ENCODE measurements at regions not wholly inside any gene's neighbourhood (a gene's known extent, or its start where the extent isn't known, plus 50 kb on each side); places are given as distances from the start of the nearest gene placed in this dataset.
A peak's percentile ranks its signal among the peaks of the same experiment; 100 is the strongest.
"Not testable (repeated sequence)": the region's sequence is repeated elsewhere in the genome, so short reads cannot be mapped to it uniquely, and the experiment has no call there.

DNA sequence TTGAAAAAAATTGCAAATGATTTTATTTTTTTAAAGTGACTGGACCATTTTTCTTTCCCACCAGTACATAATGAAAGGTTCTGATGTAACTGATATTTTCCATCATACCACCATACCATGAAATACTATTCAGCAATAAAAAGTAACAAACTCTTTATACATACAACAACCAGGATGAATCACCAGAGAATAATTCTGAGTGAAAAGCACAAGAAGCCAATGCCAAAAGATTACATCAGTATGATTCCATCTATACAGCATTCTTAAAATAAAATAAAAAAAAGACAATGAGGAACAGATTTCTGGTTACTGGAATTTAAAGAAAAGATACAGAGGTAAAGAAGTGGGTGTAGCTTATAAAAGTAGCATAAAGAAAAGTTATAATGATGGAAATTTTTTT, 423.7 kb upstream of the ST8SIA4 start:
- no peak for DNase-seq

DNA sequence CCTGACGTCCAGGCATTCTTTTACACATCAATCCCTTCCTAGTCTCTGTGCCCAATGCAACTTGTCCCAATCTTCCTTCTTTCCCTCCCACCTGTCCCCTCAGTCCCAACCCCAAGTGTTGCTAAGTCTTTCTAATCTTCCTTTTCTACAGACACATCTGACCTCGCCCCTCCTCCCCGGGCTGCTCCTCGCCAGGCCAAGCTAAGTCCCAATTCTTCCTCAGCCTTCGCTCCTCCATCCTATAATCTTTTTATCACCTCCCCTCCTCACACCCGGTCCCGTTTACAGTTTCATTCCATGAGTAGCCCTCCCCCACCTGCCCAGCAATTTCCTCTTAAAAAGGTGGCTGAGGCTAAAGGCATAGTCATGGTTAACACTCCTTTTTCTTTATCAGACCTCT, 413.3 kb upstream of the ST8SIA4 start:
- DNase-seq: not testable (repeated sequence)

DNA sequence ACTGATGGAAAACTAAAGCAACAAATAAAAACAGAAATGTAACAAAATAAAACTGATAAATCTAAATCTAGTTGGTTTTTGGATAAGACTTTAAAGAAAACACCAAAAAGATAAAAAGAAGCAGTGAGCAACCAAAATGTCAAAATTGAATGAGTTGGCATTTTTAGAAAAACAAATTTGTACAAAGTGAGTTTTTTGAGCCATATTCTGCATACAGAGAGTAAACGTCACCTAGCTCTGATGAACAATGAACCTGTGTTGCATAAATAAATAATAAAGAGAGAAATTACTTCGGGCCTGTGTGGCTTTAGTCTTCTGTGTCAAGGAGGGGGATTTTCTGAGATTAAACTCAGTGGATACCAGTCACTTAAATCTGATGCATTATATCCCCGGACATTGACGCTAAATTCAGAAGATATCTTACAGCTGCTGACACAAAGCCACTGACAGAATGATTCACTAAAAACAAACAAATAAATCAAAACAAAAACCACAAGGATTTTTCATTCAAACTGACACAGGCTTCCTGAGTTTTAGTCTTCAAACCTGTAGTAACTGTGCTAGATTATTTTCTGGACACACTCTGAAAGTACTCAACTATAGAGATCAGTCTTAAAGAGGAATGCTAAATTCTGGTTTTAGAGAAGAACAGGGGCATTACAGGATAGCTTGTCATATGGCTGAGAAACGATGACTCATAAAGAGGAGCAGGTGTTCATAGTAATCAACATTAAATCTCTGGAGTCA, 403.5 kb upstream of the ST8SIA4 start:
- DNase-seq: peak; percentile 6

DNA sequence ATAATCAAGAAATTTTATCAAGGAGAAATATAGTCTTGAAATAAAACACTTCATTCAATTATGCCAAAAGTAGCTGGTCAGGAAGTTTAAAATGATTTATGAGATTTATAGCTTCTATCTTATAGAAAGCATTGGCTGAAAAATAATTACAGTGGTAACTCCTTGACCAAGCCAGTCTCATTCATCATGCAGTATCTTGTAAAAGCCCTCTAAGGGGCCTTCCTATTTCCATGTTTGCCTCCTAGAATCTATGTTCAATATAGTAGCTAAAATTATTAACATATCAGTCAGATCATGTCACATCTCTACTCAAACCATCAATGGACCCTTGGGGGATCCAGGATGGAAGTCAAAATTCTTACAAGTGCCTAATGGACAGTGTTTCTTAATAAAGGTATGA, 393.4 kb upstream of the ST8SIA4 start:
- no peak for DNase-seq

DNA sequence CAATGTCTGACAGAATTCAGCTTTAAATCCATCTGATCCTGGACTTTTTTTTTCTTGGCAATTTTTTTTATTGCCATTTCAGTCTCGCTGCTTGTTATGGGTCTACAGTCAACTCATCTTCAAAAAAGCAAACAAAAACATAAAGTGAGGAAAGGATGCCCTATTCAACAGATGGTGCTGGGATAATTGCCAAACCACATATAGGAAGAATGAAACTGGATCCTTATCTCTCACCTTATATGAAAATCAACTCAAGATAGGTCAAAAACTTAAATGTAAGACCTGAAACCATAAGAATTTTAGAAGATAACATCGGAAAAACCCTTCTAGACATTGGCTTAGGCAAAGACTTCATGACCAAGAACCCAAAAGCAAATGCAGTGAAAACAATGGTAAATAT, 389.1 kb upstream of the ST8SIA4 start:
- no peak for DNase-seq

DNA sequence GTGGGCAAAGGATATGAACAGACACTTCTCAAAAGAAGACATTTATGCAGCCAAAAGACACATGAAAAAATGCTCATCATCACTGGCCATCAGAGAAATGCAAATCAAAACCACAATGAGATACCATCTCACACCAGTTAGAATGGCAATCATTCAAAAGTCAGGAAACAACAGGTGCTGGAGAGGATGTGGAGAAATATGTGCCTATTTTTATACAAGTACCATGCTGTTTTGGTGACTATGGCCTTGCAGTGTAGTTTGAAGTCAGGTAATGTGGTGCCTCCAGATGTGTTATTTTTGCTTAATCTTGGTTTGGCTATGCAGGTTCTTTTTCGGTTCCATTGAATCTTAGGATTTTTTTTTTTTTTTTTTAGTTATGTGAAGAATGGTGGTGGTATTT, 387.7 kb upstream of the ST8SIA4 start:
- not testable (repeated sequence) for DNase-seq

DNA sequence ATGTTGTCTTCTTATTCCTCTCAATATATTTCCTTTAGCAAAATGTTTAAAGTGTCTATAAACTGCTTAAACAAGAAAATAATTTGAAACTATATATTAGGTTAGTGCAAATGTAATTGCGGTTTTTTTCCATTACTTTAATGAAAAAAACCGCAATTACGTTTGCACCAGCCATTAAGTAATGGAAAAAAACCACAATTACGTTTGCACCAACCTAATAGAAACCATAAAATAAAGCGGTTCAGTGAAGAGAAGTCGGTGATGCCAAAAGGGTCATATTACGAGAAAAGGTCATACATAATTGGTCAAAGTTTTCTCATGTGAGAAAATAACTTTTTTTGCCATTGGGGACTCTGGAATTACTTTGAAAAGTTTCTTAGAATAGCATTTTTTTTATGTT, 385.6 kb upstream of the ST8SIA4 start:
- DNase-seq: no peak

DNA sequence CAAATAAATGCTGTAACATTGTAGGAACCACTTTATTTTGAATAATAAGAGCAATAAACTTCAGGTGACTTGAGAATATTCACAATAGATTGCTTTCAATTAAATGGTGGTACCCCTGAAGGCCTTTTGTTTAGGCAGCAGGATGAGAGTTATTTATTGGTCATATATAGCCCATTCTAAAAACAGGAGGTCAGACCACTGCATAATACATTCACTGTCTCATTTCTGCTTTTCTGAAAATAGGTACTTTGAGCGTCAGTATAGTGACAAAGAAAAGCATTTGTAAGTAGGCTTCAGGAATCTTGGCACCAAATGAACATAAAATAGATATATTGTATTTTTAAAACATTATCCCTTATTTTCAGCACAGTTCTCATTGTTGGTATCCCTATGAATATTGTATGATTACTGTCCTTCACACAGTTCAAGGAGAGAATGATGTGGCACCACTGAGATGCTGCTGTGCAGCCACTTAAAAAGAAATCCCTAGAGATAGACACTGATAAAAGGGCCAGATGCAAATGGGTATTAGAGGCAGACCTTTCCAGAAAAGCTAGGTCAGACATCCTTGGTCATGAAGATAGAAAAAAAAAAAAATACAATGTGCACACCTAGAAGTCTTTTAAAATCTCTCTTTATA, 381.8 kb upstream of the ST8SIA4 start:
- no peak for DNase-seq

DNA sequence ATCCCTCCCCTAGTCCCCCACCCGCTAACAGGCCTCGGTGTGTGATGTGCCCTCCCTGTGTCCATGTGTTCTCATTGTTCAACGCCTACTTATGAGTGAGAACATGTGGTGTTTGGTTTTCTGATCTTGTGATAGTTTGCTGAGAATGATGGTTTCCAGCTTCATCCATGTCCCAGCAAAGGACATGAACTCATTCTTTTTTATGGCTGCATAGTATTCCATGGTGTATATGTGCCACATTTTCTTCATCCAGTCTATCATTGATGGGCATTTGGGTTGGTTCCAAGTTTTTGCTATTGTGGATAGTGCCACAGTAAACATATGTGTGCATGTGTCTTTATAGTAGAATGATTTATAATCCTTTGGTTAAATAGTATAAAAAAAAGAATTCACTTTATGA, 380.9 kb upstream of the ST8SIA4 start:
- DNase-seq: not testable (repeated sequence)

DNA sequence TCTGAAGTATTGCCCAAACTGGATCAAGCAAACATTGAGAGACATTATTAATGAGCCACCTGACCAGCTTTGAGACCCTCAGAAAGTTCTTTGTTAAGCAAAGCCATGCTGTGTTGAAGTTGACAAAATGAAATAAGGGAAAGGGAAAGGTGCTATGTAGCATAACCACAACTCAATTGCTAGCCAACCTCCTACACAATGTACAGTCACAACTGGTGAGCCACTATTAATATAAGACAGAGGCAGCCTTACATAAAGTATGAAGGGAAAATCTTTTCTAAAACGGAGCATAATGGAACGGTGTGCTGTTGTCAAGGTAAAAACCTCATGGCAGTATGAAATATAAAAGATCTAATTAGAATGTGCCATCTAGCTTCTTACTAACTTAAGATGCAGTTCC, 375.8 kb upstream of the ST8SIA4 start:
- DNase-seq: no peak

DNA sequence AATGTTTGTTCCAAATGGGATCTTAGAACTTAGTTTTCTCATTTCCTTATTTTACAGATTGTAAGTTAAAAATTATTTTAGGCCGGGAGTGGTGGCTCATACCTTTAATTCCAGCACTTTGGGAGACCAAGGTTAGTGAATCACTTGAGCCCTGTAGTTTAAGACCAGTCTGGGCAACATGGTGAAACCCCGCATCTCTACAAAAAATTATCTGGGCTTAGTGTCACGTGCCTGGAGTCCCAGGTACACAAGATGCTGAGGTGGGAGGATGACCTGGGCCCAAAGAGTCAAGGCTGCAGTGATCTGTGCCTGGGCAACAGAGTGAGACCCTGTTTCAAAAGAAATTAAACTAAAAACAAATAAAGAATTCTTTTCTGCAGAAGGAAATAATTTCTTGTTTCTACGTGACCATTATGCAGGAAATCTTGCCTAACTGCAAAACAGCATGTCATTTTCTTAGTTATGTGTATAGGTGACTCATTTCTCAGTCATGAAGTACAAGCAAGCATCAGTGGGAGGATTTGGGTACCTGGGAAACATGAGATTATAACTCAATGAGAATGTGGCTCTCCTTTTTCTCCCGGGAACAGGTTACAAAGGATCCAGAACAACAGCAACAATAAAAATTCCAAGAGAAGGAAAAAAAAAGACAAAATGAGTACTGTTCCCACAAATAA, 375.1 kb upstream of the ST8SIA4 start:
- no peak for DNase-seq

DNA sequence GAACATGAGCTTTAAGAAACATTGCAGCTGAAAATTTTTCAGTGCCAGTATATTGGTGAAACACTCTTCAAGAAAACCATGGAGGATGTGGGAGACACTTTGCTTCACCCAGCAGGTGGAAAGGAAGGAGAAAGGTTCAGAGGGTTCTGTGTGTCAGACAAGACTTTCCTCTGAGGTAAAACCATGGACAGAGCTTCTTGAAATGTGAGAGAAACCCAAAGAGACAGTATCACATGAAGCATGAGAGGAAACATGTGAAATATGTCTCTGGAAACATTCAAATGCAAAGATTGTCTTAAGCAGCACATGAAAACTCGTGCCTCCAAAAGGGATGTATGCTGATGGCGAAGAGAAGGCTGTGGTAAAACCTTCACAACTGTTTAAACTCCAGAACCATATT, 368.9 kb upstream of the ST8SIA4 start:
- no peak for DNase-seq

DNA sequence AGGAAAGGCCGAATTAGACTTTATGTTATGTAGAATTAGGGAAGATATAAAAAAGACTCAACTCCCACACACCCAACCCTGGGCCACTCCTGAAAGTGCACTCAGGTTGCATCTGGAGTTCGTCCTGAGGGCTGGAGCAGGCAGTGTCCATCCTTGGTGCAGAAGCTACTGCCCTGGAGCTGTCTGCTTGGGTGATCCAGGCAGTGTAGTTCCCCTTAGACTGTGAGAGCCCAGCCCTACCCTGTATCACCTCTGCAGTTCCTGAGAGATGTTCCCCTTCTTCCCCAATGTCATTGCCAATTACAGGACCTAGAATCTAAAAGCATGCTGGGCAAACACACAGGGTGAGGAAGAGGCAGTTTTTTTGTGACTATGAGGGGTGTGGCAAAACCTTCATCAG, 368.3 kb upstream of the ST8SIA4 start:
- no peak for DNase-seq

DNA sequence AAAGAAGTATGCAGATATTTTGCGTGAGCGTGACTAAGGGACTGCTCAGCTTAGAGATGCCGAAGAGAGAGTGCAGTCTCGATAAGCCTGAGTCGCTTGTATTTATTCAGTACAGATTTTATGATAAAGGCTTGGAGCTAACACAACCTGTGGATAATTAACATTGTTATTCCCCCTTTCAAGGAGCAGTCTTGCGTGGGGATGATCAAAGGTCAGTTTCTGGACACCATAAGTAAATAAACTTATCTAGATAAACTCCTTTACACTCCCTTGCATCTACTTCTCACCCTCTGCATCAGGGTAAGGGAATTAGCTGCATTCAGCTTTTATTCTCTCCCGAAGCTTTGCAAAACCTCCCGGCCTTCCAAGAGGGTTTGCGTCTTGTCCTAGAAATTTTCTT, 357.8 kb upstream of the ST8SIA4 start:
- no peak for DNase-seq

DNA sequence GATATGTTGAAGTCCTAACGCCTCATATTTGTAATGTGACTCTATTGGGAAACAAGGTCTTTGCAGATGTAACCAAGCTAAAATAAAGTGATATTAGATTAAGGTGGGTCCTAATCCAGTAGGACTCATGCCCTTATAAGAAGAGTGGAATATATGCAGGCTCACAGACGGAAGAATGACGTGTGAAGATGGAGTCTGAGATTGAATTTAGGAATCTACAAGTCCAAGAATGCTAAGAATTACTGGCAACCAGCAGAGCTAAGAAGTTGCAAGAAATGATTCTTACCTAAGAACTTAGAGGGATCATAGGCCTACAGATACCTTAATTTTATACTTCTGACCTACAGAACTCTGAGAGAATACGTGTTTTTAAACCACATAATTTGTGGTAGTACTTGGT, 350.0 kb upstream of the ST8SIA4 start:
- DNase-seq: no peak

DNA sequence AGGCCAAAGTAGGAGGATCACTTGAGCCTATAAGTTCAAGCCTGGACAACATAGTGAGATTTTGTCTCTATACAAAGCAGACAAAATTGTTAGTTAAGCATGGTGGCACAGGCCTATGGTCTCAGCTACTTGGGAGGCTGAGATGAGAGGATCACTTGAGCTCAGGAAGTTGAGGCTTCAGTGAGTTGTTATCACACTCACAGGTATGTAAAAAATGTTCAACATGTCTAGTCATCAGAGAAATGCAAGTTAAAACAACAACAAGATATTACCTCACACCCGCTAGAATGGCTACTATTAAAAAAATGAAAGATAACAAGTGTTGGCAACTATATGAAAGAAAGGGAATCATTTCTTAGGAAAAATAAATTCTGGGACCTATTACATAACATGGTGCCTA, 341.5 kb upstream of the ST8SIA4 start:
- no peak for DNase-seq

DNA sequence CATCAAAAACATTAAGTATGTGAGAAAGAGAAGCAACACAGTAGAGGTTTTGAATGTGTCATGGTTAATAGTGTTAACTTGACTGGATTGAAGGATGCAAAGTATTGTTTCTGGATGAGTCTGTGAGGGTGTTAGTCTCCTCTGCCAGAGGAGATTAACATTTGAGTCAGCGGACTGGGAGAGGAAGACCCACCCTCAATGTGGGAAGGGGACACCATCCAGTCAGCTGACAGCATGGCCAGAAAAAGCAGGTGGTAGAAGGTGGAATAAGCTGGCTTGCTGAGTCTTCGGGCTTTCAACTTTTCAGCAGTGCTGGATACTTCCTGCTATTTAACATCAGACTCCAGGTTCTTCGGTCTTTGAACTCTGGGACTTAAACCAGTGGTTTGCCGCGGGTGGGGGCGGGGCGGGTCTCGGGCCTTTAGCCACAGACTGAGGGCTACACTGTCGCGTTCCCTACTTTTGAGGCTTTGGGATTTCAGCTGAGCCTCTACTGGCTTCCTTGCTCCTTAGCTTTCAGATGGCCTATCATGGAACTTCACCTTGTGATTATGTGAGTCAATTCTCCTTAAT, 309.9 kb upstream of the ST8SIA4 start:
- no peak for DNase-seq

DNA sequence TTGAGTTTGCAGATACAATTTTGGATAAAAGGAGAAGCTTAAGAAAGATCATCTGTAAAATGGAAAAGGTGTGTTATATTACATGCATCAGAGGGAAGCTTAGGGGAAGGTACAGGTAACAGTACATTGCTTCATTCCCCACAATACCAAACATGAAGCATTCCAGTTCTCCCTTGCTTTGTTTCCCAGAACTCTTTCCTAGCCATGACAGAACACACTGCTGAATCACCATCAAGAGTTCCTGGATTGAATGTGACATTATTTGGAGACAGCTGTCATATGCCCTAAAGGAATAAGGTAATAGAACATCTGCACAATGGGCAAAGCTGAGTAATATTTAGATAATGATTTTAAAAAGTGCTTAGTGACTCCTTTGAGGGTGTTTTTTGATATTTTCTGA, 303.5 kb upstream of the ST8SIA4 start:
- DNase-seq: no peak

DNA sequence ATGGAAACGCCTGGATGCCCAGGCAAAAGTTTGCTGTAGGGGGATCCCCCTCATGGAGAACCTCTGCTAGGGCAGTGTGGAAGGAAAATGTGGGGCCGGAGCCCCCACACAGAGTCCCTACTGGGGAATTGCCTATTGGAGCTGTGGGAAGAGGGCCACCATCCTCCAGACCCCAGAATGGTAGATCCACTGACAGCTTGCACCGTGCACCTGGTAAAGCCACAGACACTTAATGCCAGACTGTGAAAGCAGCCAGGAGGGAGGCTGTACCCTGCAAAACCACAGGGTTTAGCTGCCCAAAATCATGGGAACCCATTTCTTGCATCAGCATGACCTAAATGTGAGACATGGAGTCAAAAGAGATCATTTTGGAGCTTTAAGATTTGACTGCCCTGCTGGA, 302.0 kb upstream of the ST8SIA4 start:
- DNase-seq: not testable (repeated sequence)

DNA sequence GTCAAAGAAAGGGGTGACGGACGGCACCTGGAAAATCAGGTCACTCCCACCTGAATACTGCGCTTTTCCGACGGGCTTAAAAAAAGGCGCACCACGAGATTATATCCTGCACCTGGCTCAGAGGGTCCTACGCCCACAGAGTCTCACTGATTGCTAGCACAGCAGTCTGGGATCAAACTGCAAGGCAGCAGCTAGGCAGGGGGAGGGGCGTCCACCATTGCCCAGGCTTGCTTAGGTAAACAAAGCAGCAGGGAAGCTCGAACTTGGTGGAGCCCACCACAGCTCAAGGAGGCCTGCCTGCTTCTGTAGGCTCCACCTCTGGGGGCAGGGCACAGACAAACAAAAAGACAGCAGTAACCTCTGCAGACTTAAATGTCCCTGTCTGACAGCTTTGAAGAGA, 277.3 kb upstream of the ST8SIA4 start:
- not testable (repeated sequence) for DNase-seq

DNA sequence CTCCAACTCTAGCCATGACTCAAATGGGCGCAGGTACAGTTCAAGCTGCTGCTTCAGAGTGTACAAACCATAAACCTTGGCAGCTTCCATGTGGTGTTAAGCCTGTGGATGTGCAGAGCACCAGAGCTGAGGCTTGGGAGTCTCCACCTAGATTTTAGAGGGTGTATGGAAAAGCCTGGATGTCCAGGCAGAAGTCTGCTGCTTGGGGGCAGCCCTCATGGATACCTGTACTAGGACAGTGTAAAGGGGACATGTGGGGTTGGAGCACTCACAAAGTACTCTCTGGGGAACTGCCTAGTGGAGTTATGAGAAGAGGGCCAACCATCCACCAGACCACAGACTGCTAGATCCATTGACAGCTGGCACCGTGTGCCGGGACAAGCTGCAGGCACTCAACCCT, 273.5 kb upstream of the ST8SIA4 start:
- DNase-seq: no peak

DNA sequence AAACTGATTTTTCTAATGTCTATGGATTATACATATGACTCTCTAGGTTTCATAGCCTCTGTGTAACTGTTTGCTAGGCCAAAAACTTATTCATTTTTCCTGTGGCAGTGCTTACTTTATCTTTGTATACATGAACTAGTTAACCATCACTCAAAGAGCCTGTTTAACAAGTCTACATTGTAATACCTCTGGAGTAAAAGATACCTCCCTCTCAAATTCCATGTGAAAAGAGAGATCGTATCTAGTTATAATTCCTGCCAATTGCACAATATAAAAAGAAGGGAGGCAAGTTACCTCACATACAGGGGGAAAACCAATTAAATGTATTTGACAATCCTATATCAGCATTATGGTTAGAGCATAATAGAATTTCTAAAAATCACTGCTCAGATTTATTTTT, 271.9 kb upstream of the ST8SIA4 start:
- no peak for DNase-seq

DNA sequence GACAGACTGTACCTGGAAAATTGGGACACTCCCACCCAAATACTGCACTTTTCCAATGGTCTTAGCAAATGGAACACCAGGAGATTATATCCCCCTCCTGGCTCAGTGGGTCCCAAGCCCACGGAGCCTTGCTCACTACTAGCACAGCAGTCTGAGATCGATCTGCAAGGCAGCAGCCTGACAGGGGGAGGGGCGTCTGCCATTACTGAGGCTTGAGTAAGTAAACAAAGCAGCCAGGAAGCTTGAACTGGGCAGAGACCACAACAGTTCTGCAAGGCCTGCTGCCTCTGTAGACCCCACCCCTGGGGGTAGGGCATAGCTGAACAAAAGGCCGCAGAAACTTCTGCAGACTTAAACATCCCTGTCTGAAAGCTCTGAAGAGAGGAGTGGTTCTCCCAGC, 260.0 kb upstream of the ST8SIA4 start:
- no peak for DNase-seq

DNA sequence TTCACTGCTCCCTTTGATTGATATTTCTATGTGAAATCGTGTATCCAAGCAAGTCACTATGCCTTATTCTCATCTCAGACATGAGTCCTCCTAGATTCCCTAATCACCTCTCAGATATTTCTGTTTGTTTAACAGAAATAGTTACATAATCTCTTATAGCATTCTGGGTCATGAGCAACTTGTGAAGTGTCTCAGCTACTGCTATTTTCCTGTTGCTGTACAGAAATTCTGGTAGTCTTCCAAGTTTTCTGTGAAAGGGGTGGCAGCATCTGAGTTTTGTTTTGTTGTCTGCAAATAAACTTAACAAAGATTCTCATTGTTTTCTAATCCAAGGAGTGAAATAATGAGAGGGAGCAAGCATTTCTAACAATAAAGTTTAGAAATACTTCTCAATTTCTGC, 256.9 kb upstream of the ST8SIA4 start:
- no peak for DNase-seq
